SU-DHL-6 (cell line): ENCODE measurements at regions not wholly inside any gene's neighbourhood (a gene's known extent, or its start where the extent isn't known, plus 50 kb on each side); places are given as distances from the start of the nearest gene placed in this dataset.
"Not testable (repeated sequence)": the region's sequence is repeated elsewhere in the genome, so short reads cannot be mapped to it uniquely, and the experiment has no call there.

Experiments
- H2AFZ ChIP-seq: fragments of 200-600 bp; sonication (generic); 2 replicates; pipeline ENCODE4 v1.6.1; 2014; ENCODE audit warnings: low read depth, mild to moderate bottlenecking, moderate library complexity, mixed read lengths, antibody characterized with exemption, low read length; ENCODE audit not compliant: severe bottlenecking
- H3F3A ChIP-seq: fragments of 200-600 bp; shearing (Covaris generic); 2 replicates; pipeline ENCODE4 v1.6.0; 2016; ENCODE audit warnings: antibody characterized with exemption, mild to moderate bottlenecking; ENCODE audit not compliant: insufficient read depth
- H3K27ac ChIP-seq: fragments of 200-600 bp; sonication (generic); 2 replicates; pipeline ENCODE4 v1.5.1; 2016; ENCODE audit warnings: low read depth, mild to moderate bottlenecking, low read length, moderate library complexity, mixed read lengths
- H3K27me3 ChIP-seq: fragments of 200-600 bp; sonication (generic), shearing (Covaris generic); 2 replicates; pipeline ENCODE4 v1.6.0; 2014; ENCODE audit warnings: mild to moderate bottlenecking, low read length
- H3K36me3 ChIP-seq: fragments of 200-600 bp; sonication (generic); 2 replicates; pipeline ENCODE4 v1.6.1; 2014; ENCODE audit warnings: mild to moderate bottlenecking, low read length, mixed read lengths
- H3K4me2 ChIP-seq: fragments of 300-600, 200-600 bp; shearing (Covaris generic), sonication (generic); 2 replicates; pipeline ENCODE4 v1.6.0; 2014; ENCODE audit warnings: low read length, low read depth, mild to moderate bottlenecking; ENCODE audit not compliant: poor library complexity, severe bottlenecking
- H3K4me3 ChIP-seq: fragments of 200-600 bp; sonication (generic); 2 replicates; pipeline ENCODE4 v1.5.1; 2014; ENCODE audit warnings: antibody characterized with exemption, low read length, mild to moderate bottlenecking, mixed read lengths; ENCODE audit not compliant: insufficient read depth, poor library complexity, severe bottlenecking
- H3K79me2 ChIP-seq: fragments of 200-600 bp; sonication (generic); 2 replicates; pipeline ENCODE4 v1.6.1; 2014; ENCODE audit warnings: mild to moderate bottlenecking, low read length, moderate library complexity; ENCODE audit not compliant: insufficient read depth
- H3K9ac ChIP-seq: fragments of 200-600 bp; sonication (generic); 2 replicates; pipeline ENCODE4 v1.7.0; 2014; ENCODE audit warnings: mild to moderate bottlenecking, low read length
- H3K9me2 ChIP-seq: fragments of 200-600 bp; sonication (generic); replicated peaks from 2 replicates; pipeline ENCODE4 v1.6.1; 2014; ENCODE audit warnings: low read length; ENCODE audit not compliant: insufficient read depth
- H3K9me3 ChIP-seq: fragments of 200-600 bp; sonication (generic); 2 replicates; pipeline ENCODE4 v1.6.1; 2014; ENCODE audit warnings: low read length, mixed read lengths; ENCODE audit not compliant: insufficient read depth
- H4K20me1 ChIP-seq: fragments of 200-600 bp; sonication (generic); 2 replicates; pipeline ENCODE4 v1.6.1; 2014; ENCODE audit warnings: low read depth, mild to moderate bottlenecking, antibody characterized with exemption, low read length, moderate library complexity, mixed read lengths
- CTCF ChIP-seq: fragments of 200-600 bp; sonication (generic); IDR thresholded peaks from one replicate; pipeline ENCODE4 v1.5.1; 2017; ENCODE audit warnings: antibody characterized with exemption, mild to moderate bottlenecking, low read length, moderate library complexity; ENCODE audit not compliant: insufficient read depth, poor library complexity, severe bottlenecking
- EZH2phosphoT487 ChIP-seq: fragments of 200-600 bp; sonication (generic), shearing (Covaris generic); conservative IDR thresholded peaks from 2 replicates; pipeline ENCODE4 v1.6.1; 2018; ENCODE audit warnings: mild to moderate bottlenecking, antibody characterized with exemption, low read length, moderate library complexity, mixed read lengths

- Histone ChIP-seq H3K79me2 (no peaks in the 10 kb centered on the region), H3K4me2 (no peak overlapping the region), H3K27ac (no peak overlapping the region), H3K9me3 (no peaks in the 10 kb centered on the region), H3K27me3 (no peaks in the 10 kb centered on the region), H2AFZ (no peak overlapping the region), H3K9ac (no peak overlapping the region), H3K4me3 (no peak overlapping the region), H3F3A (no peaks in the 10 kb centered on the region), H3K9me2 (no peaks in the 10 kb centered on the region), H4K20me1 (no peaks in the 10 kb centered on the region), H3K36me3 (no peaks in the 10 kb centered on the region)
- TF ChIP-seq EZH2phosphoT487: no peak
- no peak for TF ChIP-seq CTCF
Measured at GRCh38 chr3:103873021-103873420, 1438.2 kb downstream of the ZPLD1 start.

GRCh38 chr3:103873897-103874545 is 1439.2 kb downstream of the ZPLD1 start:
- Histone ChIP-seq H3K79me2 (no peaks in the 10 kb centered on the region), H3F3A (no peaks in the 10 kb centered on the region), H3K27ac (no peak overlapping the region), H3K9ac (no peak overlapping the region), H2AFZ (no peak overlapping the region), H3K4me2 (no peak overlapping the region), H3K27me3 (no peaks in the 10 kb centered on the region), H3K9me3 (no peaks in the 10 kb centered on the region), H4K20me1 (no peaks in the 10 kb centered on the region), H3K9me2 (no peaks in the 10 kb centered on the region), H3K36me3 (no peaks in the 10 kb centered on the region), H3K4me3 (no peak overlapping the region)
- TF ChIP-seq EZH2phosphoT487 (no peak), CTCF (no peak)

- H3K79me2 ChIP-seq, H3K9me3 ChIP-seq, H3K36me3 ChIP-seq, H3F3A ChIP-seq, H4K20me1 ChIP-seq, H3K27ac ChIP-seq, H2AFZ ChIP-seq, H3K4me3 ChIP-seq, H3K4me2 ChIP-seq, H3K9me2 ChIP-seq, H3K9ac ChIP-seq, H3K27me3 ChIP-seq: not testable (repeated sequence)
Measured at GRCh38 chr3:103881809-103882208, 1447.0 kb downstream of the ZPLD1 start.

- no peak for TF ChIP-seq CTCF
- TF ChIP-seq EZH2phosphoT487: no peak
Measured at GRCh38 chr3:103889675-103890074, 1454.9 kb downstream of the ZPLD1 start.

More at GRCh38 chr3:103889675-103890074, 1454.9 kb downstream of the ZPLD1 start:
- H3K4me2 ChIP-seq: no peak overlapping the region
- no peaks in the 10 kb centered on the region for H3K9me3 ChIP-seq
- H3K4me3 ChIP-seq: no peak overlapping the region
- H3K27ac ChIP-seq: no peak overlapping the region
- no peak overlapping the region for H2AFZ ChIP-seq
- H4K20me1 ChIP-seq: no peaks in the 10 kb centered on the region
- H3K9me2 ChIP-seq: no peaks in the 10 kb centered on the region
- no peaks in the 10 kb centered on the region for H3F3A ChIP-seq
- H3K79me2 ChIP-seq: no peaks in the 10 kb centered on the region
- H3K9ac ChIP-seq: no peak overlapping the region
- H3K27me3 ChIP-seq: no peaks in the 10 kb centered on the region
- H3K36me3 ChIP-seq: no peaks in the 10 kb centered on the region
